Activated naive CD8-positive, alpha-beta T cell treated with anti-CD3 and anti-CD28 coated beads, Interleukin-2, amount 10 ng/mL, durations not matched to agents 7 days and 5 days (primary cell): ENCODE measurements at regions not wholly inside any gene's neighbourhood (a gene's known extent, or its start where the extent isn't known, plus 50 kb on each side); places are given as distances from the start of the nearest gene placed in this dataset.

ENCODE experiments used
- ATAC-seq: fragments of 150-1000 bp; cut with Tn5 transposase; one replicate; pipeline ENCODE4 v1.10.0; 2021; ENCODE audit warnings: low read depth, moderate library complexity
- POLR2A ChIA-PET: fragments of 350-600 bp; sonication (Branson Sonifier 250); formaldehyde crosslinking; loops from one replicate; lab custom pipeline; 2021; ENCODE audit warnings: antibody characterized with exemption; lab: Charles Lee
- DNase-seq: peaks from one replicate; pipeline ENCODE4 v3.0.0; 2021
- H3K27ac Mint-ChIP-seq: one replicate; pipeline ENCODE4 v1.8.0; 2022; ENCODE audit warnings: mild to moderate bottlenecking, mixed read lengths
- H3K27me3 Mint-ChIP-seq: one replicate; pipeline ENCODE4 v1.8.0; 2022; ENCODE audit warnings: mild to moderate bottlenecking, moderate library complexity, mixed read lengths
- H3K36me3 Mint-ChIP-seq: one replicate; pipeline ENCODE4 v1.8.0; 2021; ENCODE audit warnings: mild to moderate bottlenecking, mixed read lengths
- H3K4me1 Mint-ChIP-seq: one replicate; pipeline ENCODE4 v1.8.0; 2021; ENCODE audit warnings: mixed read lengths
- H3K4me3 Mint-ChIP-seq: one replicate; pipeline ENCODE4 v1.8.0; 2022; ENCODE audit warnings: mild to moderate bottlenecking, moderate library complexity, mixed read lengths
- H3K9me3 Mint-ChIP-seq: one replicate; pipeline ENCODE4 v1.8.0; 2021; ENCODE audit warnings: mixed read lengths

- H3K4me1 Mint-ChIP-seq: peaks cover 17% of the 10 kb centered on the region
Measured at GRCh38 chr10:110365356-110366143, 60.8 kb upstream of the SMNDC1 start.

GRCh38 chr10:110366635-110367034 is 61.9 kb upstream of the SMNDC1 start:
- POLR2A ChIA-PET: no interaction called here
- H3K36me3 Mint-ChIP-seq: no peaks in the 10 kb centered on the region
- no peaks in the 10 kb centered on the region for H3K9me3 Mint-ChIP-seq
- no peaks in the 10 kb centered on the region for H3K27me3 Mint-ChIP-seq
- H3K4me1 Mint-ChIP-seq: peaks cover 17% of the 10 kb centered on the region
- no peak overlapping the region for H3K4me3 Mint-ChIP-seq
- no peak for ATAC-seq
- no peak for DNase-seq
- H3K27ac Mint-ChIP-seq: no peak overlapping the region

More at GRCh38 chr10:110365356-110366143, 60.8 kb upstream of the SMNDC1 start:
- ATAC-seq (no peak), DNase-seq (no peak)
- no peaks in the 10 kb centered on the region for H3K36me3 Mint-ChIP-seq
- H3K4me3 Mint-ChIP-seq: no peak overlapping the region
- no peaks in the 10 kb centered on the region for H3K27me3 Mint-ChIP-seq
- POLR2A ChIA-PET: no interaction called here
- no peak overlapping the region for H3K27ac Mint-ChIP-seq
- no peaks in the 10 kb centered on the region for H3K9me3 Mint-ChIP-seq

GRCh38 chr10:110368002-110368401 is 63.3 kb upstream of the SMNDC1 start:
- Mint-ChIP-seq H3K36me3 (no peaks in the 10 kb centered on the region), H3K27me3 (no peaks in the 10 kb centered on the region), H3K27ac (no peak overlapping the region), H3K4me3 (no peak overlapping the region), H3K4me1 (peaks cover 12% of the 10 kb centered on the region), H3K9me3 (no peaks in the 10 kb centered on the region)
- POLR2A ChIA-PET: no interaction called here
- ATAC-seq (no peak), DNase-seq (no peak)

- H3K27ac Mint-ChIP-seq: no peak overlapping the region
- no peak for ATAC-seq
Measured at GRCh38 chr10:110368556-110368955, 63.8 kb upstream of the SMNDC1 start.

GRCh38 chr10:110370006-110370405 is 65.3 kb upstream of the SMNDC1 start:
- Mint-ChIP-seq H3K36me3 (no peaks in the 10 kb centered on the region), H3K4me1 (peaks cover 10% of the 10 kb centered on the region), H3K9me3 (no peaks in the 10 kb centered on the region), H3K27ac (no peak overlapping the region), H3K27me3 (no peaks in the 10 kb centered on the region), H3K4me3 (no peak overlapping the region)
- ATAC-seq (no peak), DNase-seq (no peak)
- POLR2A ChIA-PET: no interaction called here

More at GRCh38 chr10:110368556-110368955, 63.8 kb upstream of the SMNDC1 start:
- Mint-ChIP-seq H3K27me3 (no peaks in the 10 kb centered on the region), H3K4me3 (no peak overlapping the region), H3K4me1 (peaks cover 12% of the 10 kb centered on the region), H3K9me3 (no peaks in the 10 kb centered on the region), H3K36me3 (no peaks in the 10 kb centered on the region)
- DNase-seq: no peak
- POLR2A ChIA-PET: no interaction called here

GRCh38 chr10:110372656-110373055 is 67.9 kb upstream of the SMNDC1 start:
- no peak overlapping the region for H3K27ac Mint-ChIP-seq
- no peak overlapping the region for H3K4me3 Mint-ChIP-seq
- no peaks in the 10 kb centered on the region for H3K36me3 Mint-ChIP-seq
- no peaks in the 10 kb centered on the region for H3K9me3 Mint-ChIP-seq
- H3K27me3 Mint-ChIP-seq: no peaks in the 10 kb centered on the region
- no peak for DNase-seq
- ATAC-seq: no peak
- POLR2A ChIA-PET: no interaction called here
- H3K4me1 Mint-ChIP-seq: peaks cover 7% of the 10 kb centered on the region

- H3K4me1 Mint-ChIP-seq: peaks cover 5% of the 10 kb centered on the region
- POLR2A ChIA-PET: no interaction called here
- H3K9me3 Mint-ChIP-seq: no peaks in the 10 kb centered on the region
- no peak overlapping the region for H3K27ac Mint-ChIP-seq
- DNase-seq (no peak), ATAC-seq (no peak)
- H3K4me3 Mint-ChIP-seq: no peak overlapping the region
- no peaks in the 10 kb centered on the region for H3K27me3 Mint-ChIP-seq
- H3K36me3 Mint-ChIP-seq: no peaks in the 10 kb centered on the region
Measured at GRCh38 chr10:110373059-110373458, 68.3 kb upstream of the SMNDC1 start.

- ATAC-seq (no peak), DNase-seq (no peak)
- no peaks in the 10 kb centered on the region for H3K27me3 Mint-ChIP-seq
- H3K4me1 Mint-ChIP-seq: peaks cover 3% of the 10 kb centered on the region
- H3K27ac Mint-ChIP-seq: no peak overlapping the region
- no peak overlapping the region for H3K4me3 Mint-ChIP-seq
- no peaks in the 10 kb centered on the region for H3K9me3 Mint-ChIP-seq
- no peaks in the 10 kb centered on the region for H3K36me3 Mint-ChIP-seq
- POLR2A ChIA-PET: no interaction called here
Measured at GRCh38 chr10:110373857-110374654, 69.3 kb upstream of the SMNDC1 start.

GRCh38 chr10:110375121-110375520 is 70.4 kb upstream of the SMNDC1 start:
- Mint-ChIP-seq H3K36me3 (no peaks in the 10 kb centered on the region), H3K27ac (no peak overlapping the region), H3K4me3 (no peak overlapping the region), H3K9me3 (no peaks in the 10 kb centered on the region), H3K27me3 (no peaks in the 10 kb centered on the region), H3K4me1 (peaks cover 8% of the 10 kb centered on the region)
- ATAC-seq: no peak
- POLR2A ChIA-PET: no interaction called here
- DNase-seq: no peak

- Mint-ChIP-seq H3K27ac (no peak overlapping the region), H3K36me3 (no peaks in the 10 kb centered on the region), H3K27me3 (no peaks in the 10 kb centered on the region), H3K9me3 (no peaks in the 10 kb centered on the region), H3K4me1 (peaks cover 8% of the 10 kb centered on the region), H3K4me3 (no peak overlapping the region)
- ATAC-seq: peak; percentile 36
- DNase-seq: no peak
- POLR2A ChIA-PET: no interaction called here
Measured at GRCh38 chr10:110376021-110376766, 71.5 kb upstream of the SMNDC1 start.

GRCh38 chr10:110376767-110377160 is 72.0 kb upstream of the SMNDC1 start:
- Mint-ChIP-seq H3K4me1 (peaks cover 8% of the 10 kb centered on the region), H3K27ac (peak overlapping the region; percentile 42), H3K9me3 (no peaks in the 10 kb centered on the region), H3K36me3 (no peaks in the 10 kb centered on the region), H3K4me3 (no peak overlapping the region), H3K27me3 (no peaks in the 10 kb centered on the region)
- POLR2A ChIA-PET: interaction anchor here (0.8 kb wide), 1 partner anchor 31 kb away, joined by 3 read pairs; no protein-coding TSS in a partner anchor
- ATAC-seq (no peak), DNase-seq (no peak)

GRCh38 chr10:110378006-110378405 is 73.3 kb upstream of the SMNDC1 start:
- Mint-ChIP-seq H3K4me3 (no peak overlapping the region), H3K36me3 (no peaks in the 10 kb centered on the region), H3K9me3 (no peaks in the 10 kb centered on the region), H3K4me1 (peaks cover 8% of the 10 kb centered on the region), H3K27me3 (no peaks in the 10 kb centered on the region), H3K27ac (no peak overlapping the region)
- POLR2A ChIA-PET: no interaction called here
- DNase-seq (no peak), ATAC-seq (peak; percentile 43)

- Mint-ChIP-seq H3K36me3 (no peaks in the 10 kb centered on the region), H3K4me1 (peaks cover 8% of the 10 kb centered on the region), H3K27me3 (no peaks in the 10 kb centered on the region), H3K9me3 (no peaks in the 10 kb centered on the region), H3K27ac (no peak overlapping the region), H3K4me3 (no peak overlapping the region)
- no peak for ATAC-seq
- DNase-seq: no peak
- POLR2A ChIA-PET: no interaction called here
Measured at GRCh38 chr10:110378533-110379108, 73.9 kb upstream of the SMNDC1 start.
